Suprapubic skin (tissue), 4 donors: ENCODE measurements at regions not wholly inside any gene's neighbourhood (a gene's known extent, or its start where the extent isn't known, plus 50 kb on each side); places are given as distances from the start of the nearest gene placed in this dataset.

Experiments used
- DNase-seq, 2 donors: peaks; one replicate each; pipeline ENCODE4 v3.0.0-alpha.2; 2019; ENCODE audit warnings: low spot score in 2 of 2
- H3K27ac ChIP-seq: fragments of 200-600 bp; sonication (generic); one replicate; pipeline ENCODE4 v1.5.1; 2019
- H3K27me3 ChIP-seq: fragments of 200-600 bp; sonication (generic); one replicate; pipeline ENCODE4 v1.5.1; 2019
- H3K36me3 ChIP-seq: fragments of 200-600 bp; sonication (generic); one replicate; pipeline ENCODE4 v1.5.1; 2019
- H3K4me1 ChIP-seq: fragments of 200-600 bp; sonication (generic); one replicate; pipeline ENCODE4 v1.5.1; 2019
- H3K4me3 ChIP-seq: fragments of 200-600 bp; sonication (generic); one replicate; pipeline ENCODE4 v1.5.1; 2019; ENCODE audit warnings: mild to moderate bottlenecking
- H3K9me3 ChIP-seq: fragments of 200-600 bp; sonication (generic); one replicate; pipeline ENCODE4 v1.5.1; 2019
- EP300 ChIP-seq: sonication (generic); formaldehyde crosslinking; IDR thresholded peaks from one replicate; pipeline ENCODE4 v1.6.1; 2017; ENCODE audit warnings: antibody characterized with exemption
- POLR2A ChIP-seq, 2 donors: fragments of 450-650 bp; IDR thresholded peaks; one replicate each; pipeline ENCODE4 v1.6.1; 2017; ENCODE audit warnings: antibody characterized with exemption in 2 of 2, mild to moderate bottlenecking in 2 of 2, moderate library complexity in 2 of 2
- POLR2AphosphoS5 ChIP-seq, 3 donors: sonication (generic); formaldehyde crosslinking; IDR thresholded peaks; one replicate each; pipeline ENCODE4 v1.6.1; 2017; ENCODE audit warnings: antibody characterized with exemption in 3 of 3
- WGBS: methylation state at CpG from one replicate; pipeline ENCODE4 v1.1.5; 2018; 5-methylcytosine and 5-hydroxymethylcytosine counted together
- TF ChIP-seq, protein P1 (sequence below), 2 donors: fragments of 200-600 bp in 1 of 2; fragments of 450-650 bp in 1 of 2; sonication (generic) in 1 of 2; IDR thresholded peaks; one replicate each; pipeline ENCODE4 v1.5.1; 2016 to 2019; ENCODE audit warnings: antibody characterized with exemption in 2 of 2, mild to moderate bottlenecking in 1 of 2, moderate library complexity in 1 of 2

DNA sequence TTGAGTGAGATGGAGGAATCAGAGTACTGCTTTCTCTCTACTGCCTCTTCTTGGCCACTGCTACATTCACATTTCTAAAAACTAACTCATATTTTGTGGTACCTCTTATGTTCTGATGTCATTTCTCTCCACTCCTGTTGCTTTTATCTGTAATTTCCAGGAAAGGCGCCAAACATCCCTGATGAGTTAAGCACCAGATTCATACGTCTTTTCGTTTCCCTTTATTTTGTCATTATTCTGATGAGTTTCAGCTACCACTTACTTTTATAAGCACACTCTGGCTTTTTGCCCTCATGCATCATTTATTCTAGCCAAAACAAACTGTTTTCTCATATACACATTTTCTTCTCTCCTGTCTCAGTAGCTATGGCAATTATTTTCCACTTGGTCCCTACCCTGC is 680.0 kb downstream of the RNF144B start:
- Histone ChIP-seq H3K9me3 (no peaks in the 10 kb centered on the region), H3K27me3 (no peaks in the 10 kb centered on the region), H3K36me3 (no peaks in the 10 kb centered on the region), H3K27ac (no peak overlapping the region), H3K4me3 (no peak overlapping the region), H3K4me1 (no peaks in the 10 kb centered on the region)
- 95% methylated on average over 3 of the region's 3 CpGs for WGBS
- TF ChIP-seq, protein P1, sequence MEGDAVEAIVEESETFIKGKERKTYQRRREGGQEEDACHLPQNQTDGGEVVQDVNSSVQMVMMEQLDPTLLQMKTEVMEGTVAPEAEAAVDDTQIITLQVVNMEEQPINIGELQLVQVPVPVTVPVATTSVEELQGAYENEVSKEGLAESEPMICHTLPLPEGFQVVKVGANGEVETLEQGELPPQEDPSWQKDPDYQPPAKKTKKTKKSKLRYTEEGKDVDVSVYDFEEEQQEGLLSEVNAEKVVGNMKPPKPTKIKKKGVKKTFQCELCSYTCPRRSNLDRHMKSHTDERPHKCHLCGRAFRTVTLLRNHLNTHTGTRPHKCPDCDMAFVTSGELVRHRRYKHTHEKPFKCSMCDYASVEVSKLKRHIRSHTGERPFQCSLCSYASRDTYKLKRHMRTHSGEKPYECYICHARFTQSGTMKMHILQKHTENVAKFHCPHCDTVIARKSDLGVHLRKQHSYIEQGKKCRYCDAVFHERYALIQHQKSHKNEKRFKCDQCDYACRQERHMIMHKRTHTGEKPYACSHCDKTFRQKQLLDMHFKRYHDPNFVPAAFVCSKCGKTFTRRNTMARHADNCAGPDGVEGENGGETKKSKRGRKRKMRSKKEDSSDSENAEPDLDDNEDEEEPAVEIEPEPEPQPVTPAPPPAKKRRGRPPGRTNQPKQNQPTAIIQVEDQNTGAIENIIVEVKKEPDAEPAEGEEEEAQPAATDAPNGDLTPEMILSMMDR (IDR thresholded peaks at IDR 0.05), result no peak
- no peak for TF ChIP-seq POLR2A (IDR thresholded peaks at IDR 0.05)
- no peak for TF ChIP-seq POLR2AphosphoS5 (IDR thresholded peaks at IDR 0.05)
- no peak for TF ChIP-seq EP300
- no peak for DNase-seq

DNA sequence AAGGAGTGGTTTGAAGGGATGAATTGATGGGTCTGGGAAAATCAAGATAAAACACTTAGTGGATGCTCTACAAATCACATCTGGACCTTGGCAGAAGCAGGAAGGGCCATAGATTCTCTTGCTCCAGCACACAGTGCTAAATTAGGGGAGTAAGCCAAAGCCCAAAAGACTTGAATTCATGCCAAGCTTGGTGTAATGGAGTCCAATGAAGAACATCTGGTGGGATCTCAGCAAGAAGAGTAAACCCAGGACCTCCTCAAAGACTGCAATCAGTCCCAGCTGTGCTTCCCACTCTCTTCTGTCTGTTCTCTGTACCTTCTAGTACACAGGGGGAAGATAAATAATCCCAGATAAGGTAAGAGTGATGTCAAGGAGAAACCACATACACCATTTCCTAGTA is 683.4 kb downstream of the RNF144B start:
- Histone ChIP-seq H3K27ac (no peak overlapping the region), H3K4me1 (no peaks in the 10 kb centered on the region), H3K27me3 (no peaks in the 10 kb centered on the region), H3K4me3 (no peak overlapping the region), H3K36me3 (no peaks in the 10 kb centered on the region), H3K9me3 (peaks cover 5% of the 10 kb centered on the region)
- no peak for DNase-seq
- TF ChIP-seq POLR2A (IDR thresholded peaks at IDR 0.05) (no peak), EP300 (no peak), POLR2AphosphoS5 (IDR thresholded peaks at IDR 0.05) (no peak)
- TF ChIP-seq, protein P1 (IDR thresholded peaks at IDR 0.05), result no peak

DNA sequence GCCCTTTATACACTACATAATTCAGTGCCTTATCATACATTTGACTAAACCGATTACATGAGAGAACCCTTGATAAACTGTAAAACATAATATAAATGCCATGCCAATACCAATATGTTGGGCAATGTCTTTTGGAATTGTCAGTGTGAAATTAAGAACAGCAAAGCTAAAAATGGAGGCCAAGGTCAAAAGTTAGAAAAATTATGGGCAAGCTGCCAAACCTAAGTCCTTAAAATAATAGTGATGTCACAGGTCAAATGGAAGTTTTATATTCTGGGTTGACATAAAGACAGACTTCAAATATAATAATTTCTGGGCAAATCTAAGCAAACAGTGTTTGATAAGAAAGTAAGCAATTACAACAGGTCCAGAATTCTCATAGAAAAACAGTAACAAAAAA is 696.7 kb downstream of the RNF144B start:
- Histone ChIP-seq H3K4me1 (no peaks in the 10 kb centered on the region), H3K36me3 (no peaks in the 10 kb centered on the region), H3K27me3 (no peaks in the 10 kb centered on the region), H3K27ac (no peak overlapping the region), H3K4me3 (no peak overlapping the region), H3K9me3 (no peaks in the 10 kb centered on the region)
- TF ChIP-seq POLR2A (IDR thresholded peaks at IDR 0.05), result no peak
- WGBS, result 76% methylated on average over 1 of the region's 1 CpG
- DNase-seq, result no peak

DNA sequence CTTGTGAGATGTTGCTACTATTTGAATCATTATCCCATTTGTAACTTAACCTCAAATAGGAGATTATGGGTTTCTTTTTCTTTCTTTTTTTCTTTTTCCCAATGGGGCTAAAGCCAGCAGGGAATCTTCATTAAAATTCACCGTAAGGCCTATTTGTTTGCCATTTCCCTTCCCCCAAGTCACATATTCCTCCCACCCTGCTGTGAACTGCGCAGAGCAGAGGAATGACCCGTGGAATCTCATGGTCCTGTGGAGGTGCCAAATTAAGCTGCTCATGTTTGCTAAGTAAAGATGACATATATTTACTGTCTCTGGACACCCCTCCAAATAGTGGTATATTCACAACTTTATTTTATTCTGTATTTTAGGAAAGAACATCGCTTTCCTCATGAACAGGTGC is 699.3 kb downstream of the RNF144B start:
- Histone ChIP-seq H3K9me3 (no peaks in the 10 kb centered on the region), H3K27me3 (no peaks in the 10 kb centered on the region), H3K4me1 (no peaks in the 10 kb centered on the region), H3K4me3 (no peak overlapping the region), H3K36me3 (no peaks in the 10 kb centered on the region), H3K27ac (no peak overlapping the region)
- 76% methylated on average over 4 of the region's 4 CpGs for WGBS
- no peak for TF ChIP-seq EP300
- TF ChIP-seq POLR2A (IDR thresholded peaks at IDR 0.05), result no peak
- TF ChIP-seq POLR2AphosphoS5 (IDR thresholded peaks at IDR 0.05), result no peak
- TF ChIP-seq, protein P1 (IDR thresholded peaks at IDR 0.05), result no peak
- no peak for DNase-seq

DNA sequence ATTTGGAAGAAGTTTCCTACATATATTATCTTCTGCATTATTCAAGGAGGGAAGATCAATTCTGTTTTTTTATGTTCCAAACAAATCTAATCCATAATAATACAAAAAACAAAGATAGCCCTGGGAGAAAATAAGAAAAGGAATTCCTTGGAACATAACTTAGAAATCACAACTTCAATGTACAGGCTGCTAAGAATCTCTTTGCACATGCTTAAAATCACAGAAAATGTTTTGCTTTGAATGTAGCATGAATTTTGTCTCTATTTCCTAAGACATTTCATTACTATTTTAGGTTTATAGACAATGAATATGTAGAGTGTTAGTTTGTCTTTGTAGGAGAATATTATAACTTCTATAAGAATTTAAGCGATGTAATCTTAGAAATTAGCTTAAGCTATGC is 700.1 kb downstream of the RNF144B start:
- no peaks in the 10 kb centered on the region for H3K4me1 ChIP-seq
- no peaks in the 10 kb centered on the region for H3K27me3 ChIP-seq
- TF ChIP-seq POLR2AphosphoS5 (IDR thresholded peaks at IDR 0.05) (no peak), EP300 (no peak), POLR2A (IDR thresholded peaks at IDR 0.05) (no peak)
- TF ChIP-seq, protein P1 (IDR thresholded peaks at IDR 0.05), result no peak

DNA sequence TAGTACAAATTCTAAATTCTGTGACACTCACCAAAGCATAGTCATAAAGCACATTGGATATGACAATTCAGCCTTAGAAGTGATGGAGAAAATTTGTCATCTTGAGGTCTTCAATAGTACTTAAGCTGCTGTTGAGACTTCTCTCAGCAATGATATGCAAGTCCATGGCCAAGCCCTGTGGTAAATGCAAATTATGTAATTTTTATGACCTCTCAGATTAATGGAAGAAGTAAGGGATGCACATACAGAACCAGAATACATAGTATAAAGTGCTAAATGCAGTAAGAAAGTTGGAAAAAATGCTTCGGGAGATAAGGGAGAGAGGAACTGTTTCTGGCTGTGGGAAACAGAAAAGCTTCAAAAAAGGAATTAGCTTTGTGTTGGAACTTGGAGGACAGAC is 700.7 kb downstream of the RNF144B start:
- H3K36me3 ChIP-seq, result no peaks in the 10 kb centered on the region
- H3K4me1 ChIP-seq, result no peaks in the 10 kb centered on the region
- no peaks in the 10 kb centered on the region for H3K9me3 ChIP-seq
- TF ChIP-seq EP300 (no peak), POLR2AphosphoS5 (IDR thresholded peaks at IDR 0.05) (no peak)
- TF ChIP-seq, protein P1 (IDR thresholded peaks at IDR 0.05), result no peak
- DNase-seq, result no peak
- H3K27me3 ChIP-seq, result no peaks in the 10 kb centered on the region
- no peak overlapping the region for H3K27ac ChIP-seq
- no peak overlapping the region for H3K4me3 ChIP-seq
- WGBS, result 82% methylated on average over 1 of the region's 1 CpG

More for the DNA sequence above, 700.1 kb downstream of the RNF144B start:
- Histone ChIP-seq H3K36me3 (no peaks in the 10 kb centered on the region), H3K27ac (no peak overlapping the region), H3K9me3 (no peaks in the 10 kb centered on the region), H3K4me3 (no peak overlapping the region)
- WGBS, result 93% methylated on average over 1 of the region's 1 CpG
- DNase-seq, result no peak
